Endothelial cell of umbilical vein (primary cell): ENCODE measurements at regions not wholly inside any gene's neighbourhood (a gene's known extent, or its start where the extent isn't known, plus 50 kb on each side); places are given as distances from the start of the nearest gene placed in this dataset.

Source experiments
- CTCF ChIP-seq, 2 donors: IDR thresholded peaks; 1 replicate in 1 of 2; 2 replicates in 1 of 2; pipeline ENCODE4 v1.5.1; 2011; ENCODE audit warnings: low read length in 2 of 2, mild to moderate bottlenecking in 2 of 2, moderate library complexity in 2 of 2, control low read depth in 1 of 2, inconsistent platforms in 1 of 2, low read depth in 1 of 2; ENCODE audit not compliant: insufficient read depth in 1 of 2; ENCODE audit errors: extremely low read depth in 1 of 2
- EZH2 ChIP-seq: IDR thresholded peaks from 2 replicates; pipeline ENCODE4 v1.6.1; 2012; ENCODE audit warnings: borderline replicate concordance, low read depth, mild to moderate bottlenecking, moderate library complexity, low read length, inconsistent platforms; ENCODE audit not compliant: severe bottlenecking

- no peak for TF ChIP-seq EZH2
- no peak for TF ChIP-seq CTCF (IDR thresholded peaks at IDR 0.05; ENCODE audit: extremely low read depth in 1 of 2, insufficient read depth in 1 of 2, low read depth in 1 of 2, low read length in 2 of 2)
These were observed 214.8 kb downstream of the EMP1 start for GRCh38 chr12:13411287-13411686.
